ENCODE measurements at regions not wholly inside any gene's neighbourhood (a gene's known extent, or its start where the extent isn't known, plus 50 kb on each side); places are given as distances from the start of the nearest gene placed in this dataset.

DNA sequence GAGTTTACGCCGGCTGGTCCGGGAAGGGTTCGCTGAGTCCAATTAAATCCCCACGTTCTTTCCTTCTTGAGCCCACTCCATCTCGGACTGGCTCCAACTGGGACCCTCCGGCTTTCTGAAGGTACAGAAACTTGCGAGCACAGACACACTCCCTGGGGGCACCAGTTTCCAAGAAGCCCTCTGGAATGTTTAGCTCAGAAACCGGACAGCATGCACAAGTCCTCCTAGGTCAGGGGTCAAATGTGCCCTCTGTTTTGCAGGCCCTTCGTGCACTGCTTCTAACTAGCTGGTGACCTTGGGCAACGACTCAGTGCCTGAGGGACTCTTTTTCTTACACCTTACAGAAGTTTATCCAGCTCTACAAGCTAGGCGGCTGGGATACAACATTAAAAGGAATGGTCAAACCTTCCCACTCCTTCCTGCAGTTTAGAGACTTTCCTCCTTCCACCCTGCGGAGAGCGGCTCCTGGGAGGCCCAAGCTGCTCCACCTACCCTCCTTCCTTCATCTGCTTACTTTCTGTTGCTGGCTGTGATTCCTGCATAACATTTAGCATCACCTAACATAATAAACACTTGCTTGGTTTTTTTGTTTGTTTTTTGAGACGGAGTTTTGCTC is 275.5 kb downstream of the BCOR start:
- peaks cover 20% of the 10 kb centered on the region for H3K4me1 Mint-ChIP-seq (ENCODE audit: low read depth)
- peaks cover 35% of the 10 kb centered on the region for H3K27me3 Mint-ChIP-seq
- no peak overlapping the region for H3K27ac Mint-ChIP-seq
- H3K4me3 Mint-ChIP-seq (ENCODE audit: low read depth) = peak overlapping the region; percentile 49
- no peaks in the 10 kb centered on the region for H3K9me3 Mint-ChIP-seq (ENCODE audit: low read depth)
- no peak for DNase-seq (ENCODE audit: low spot score, unreplicated experiment)
- TF ChIP-seq, protein P1, sequence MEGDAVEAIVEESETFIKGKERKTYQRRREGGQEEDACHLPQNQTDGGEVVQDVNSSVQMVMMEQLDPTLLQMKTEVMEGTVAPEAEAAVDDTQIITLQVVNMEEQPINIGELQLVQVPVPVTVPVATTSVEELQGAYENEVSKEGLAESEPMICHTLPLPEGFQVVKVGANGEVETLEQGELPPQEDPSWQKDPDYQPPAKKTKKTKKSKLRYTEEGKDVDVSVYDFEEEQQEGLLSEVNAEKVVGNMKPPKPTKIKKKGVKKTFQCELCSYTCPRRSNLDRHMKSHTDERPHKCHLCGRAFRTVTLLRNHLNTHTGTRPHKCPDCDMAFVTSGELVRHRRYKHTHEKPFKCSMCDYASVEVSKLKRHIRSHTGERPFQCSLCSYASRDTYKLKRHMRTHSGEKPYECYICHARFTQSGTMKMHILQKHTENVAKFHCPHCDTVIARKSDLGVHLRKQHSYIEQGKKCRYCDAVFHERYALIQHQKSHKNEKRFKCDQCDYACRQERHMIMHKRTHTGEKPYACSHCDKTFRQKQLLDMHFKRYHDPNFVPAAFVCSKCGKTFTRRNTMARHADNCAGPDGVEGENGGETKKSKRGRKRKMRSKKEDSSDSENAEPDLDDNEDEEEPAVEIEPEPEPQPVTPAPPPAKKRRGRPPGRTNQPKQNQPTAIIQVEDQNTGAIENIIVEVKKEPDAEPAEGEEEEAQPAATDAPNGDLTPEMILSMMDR (IDR thresholded peaks at IDR 0.05; ENCODE audit: unreplicated experiment) = no peak
- H3K36me3 Mint-ChIP-seq (ENCODE audit: insufficient read depth) = no peaks in the 10 kb centered on the region

DNA sequence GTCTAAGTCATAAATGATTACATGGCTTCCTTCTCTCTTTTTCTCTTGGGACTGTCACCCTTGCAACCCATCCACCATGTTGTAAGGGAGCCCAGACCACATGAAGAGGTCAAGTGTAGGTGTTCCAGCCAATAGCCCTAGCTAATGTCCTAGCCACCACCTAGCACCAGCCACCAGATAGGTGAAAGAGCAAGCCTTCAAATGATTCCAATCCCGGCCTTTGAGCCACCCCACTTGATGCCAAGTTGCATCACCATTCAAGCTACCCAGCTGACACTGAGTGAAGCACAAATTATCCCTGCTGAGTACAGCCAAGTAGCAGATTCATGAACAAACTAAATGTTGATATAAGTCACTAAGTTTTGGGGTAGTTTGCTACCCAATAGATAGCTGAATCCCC is 274.3 kb downstream of the BCOR start:
- H3K9me3 Mint-ChIP-seq (ENCODE audit: low read depth) = no peaks in the 10 kb centered on the region
- no peak overlapping the region for H3K27ac Mint-ChIP-seq
- no peak overlapping the region for H3K4me3 Mint-ChIP-seq (ENCODE audit: low read depth)
- TF ChIP-seq, protein P1 (IDR thresholded peaks at IDR 0.05; ENCODE audit: unreplicated experiment) = no peak
- peaks cover 22% of the 10 kb centered on the region for H3K4me1 Mint-ChIP-seq (ENCODE audit: low read depth)
- no peak for DNase-seq (ENCODE audit: low spot score, unreplicated experiment)
- peaks cover 23% of the 10 kb centered on the region for H3K27me3 Mint-ChIP-seq
- H3K36me3 Mint-ChIP-seq (ENCODE audit: insufficient read depth) = no peaks in the 10 kb centered on the region

DNA sequence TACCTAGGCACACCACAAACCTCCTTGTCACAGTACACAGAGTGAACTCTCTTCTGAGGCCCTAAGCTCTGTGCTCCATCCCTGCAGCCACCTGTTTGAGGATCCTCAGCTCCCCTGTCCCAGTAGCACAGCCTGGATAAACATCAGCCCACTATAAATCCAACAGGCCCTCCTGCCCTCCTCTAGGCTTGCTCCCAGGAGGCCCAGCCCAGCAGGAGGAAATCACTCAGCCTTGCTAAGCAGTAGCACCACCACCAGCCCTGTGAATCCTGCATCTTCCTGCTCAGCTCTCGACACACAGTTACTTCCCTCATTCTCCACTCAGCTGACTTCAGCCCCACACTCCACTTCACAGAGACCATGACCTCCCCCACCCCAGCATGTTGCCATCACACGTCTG is 273.9 kb downstream of the BCOR start:
- peaks cover 21% of the 10 kb centered on the region for H3K27me3 Mint-ChIP-seq
- DNase-seq (ENCODE audit: low spot score, unreplicated experiment) = no peak
- peaks cover 22% of the 10 kb centered on the region for H3K4me1 Mint-ChIP-seq (ENCODE audit: low read depth)
- TF ChIP-seq, protein P1 (IDR thresholded peaks at IDR 0.05; ENCODE audit: unreplicated experiment) = no peak
- H3K4me3 Mint-ChIP-seq (ENCODE audit: low read depth) = no peak overlapping the region
- H3K27ac Mint-ChIP-seq = no peak overlapping the region
- H3K9me3 Mint-ChIP-seq (ENCODE audit: low read depth) = no peaks in the 10 kb centered on the region
- no peaks in the 10 kb centered on the region for H3K36me3 Mint-ChIP-seq (ENCODE audit: insufficient read depth)

DNA sequence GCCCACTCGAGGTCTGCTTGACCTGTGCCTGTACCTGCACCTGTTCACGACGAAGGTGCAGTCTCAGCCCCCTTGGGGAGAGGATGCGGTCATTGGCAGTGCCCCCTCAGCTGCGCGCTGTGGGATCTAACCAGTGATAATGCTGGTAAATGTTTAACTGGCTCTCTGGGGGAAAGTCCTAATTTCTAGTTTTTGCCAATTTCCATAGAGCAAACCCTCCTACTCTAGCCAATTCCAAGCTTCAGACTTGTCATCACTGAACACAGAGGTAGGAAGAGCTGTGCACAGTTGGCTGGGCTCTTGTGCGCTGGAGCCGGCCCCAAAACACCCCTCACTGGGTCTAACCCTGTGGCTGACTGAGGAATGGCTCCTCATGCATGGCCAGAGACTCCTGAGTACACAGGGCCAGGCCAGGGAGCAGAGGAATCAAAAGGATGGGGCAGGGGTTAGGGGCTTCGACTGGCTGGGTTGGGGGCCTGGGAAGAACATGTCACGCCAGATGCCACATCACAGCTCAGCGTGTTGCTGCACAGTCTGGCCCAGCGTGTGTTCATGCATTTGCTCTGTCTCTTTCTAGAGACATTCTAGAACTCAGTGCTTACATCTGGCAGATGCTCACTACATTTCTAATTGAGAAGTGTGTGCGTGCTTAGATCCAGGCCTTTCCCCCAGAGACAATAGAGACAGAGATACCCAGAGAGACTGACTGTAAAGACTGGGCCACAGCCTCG is 270.8 kb downstream of the BCOR start:
- TF ChIP-seq, protein P1 (IDR thresholded peaks at IDR 0.05; ENCODE audit: unreplicated experiment) = no peak
- Mint-ChIP-seq H3K9me3 (ENCODE audit: low read depth) (no peaks in the 10 kb centered on the region), H3K4me3 (ENCODE audit: low read depth) (peak overlapping the region; percentile 21)

DNA sequence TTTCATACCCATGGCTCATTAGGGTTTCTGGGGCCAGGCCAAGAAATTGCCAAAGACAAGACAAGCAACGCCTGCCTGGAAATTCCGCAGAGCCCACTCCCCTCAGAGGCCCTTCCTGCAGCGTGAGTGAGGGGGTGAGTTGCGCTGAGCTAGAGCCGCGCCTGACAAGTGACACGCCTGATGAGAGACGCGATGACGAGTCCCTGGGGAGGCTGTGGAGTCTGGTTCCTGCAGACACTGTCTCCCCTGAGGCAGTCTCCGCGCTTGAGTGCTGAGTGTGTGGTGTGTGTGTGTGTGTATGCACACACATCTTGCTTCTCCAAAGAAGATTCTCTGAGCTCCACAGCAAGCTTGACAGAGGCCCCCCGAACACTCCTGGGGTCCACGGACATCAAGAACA is 269.8 kb downstream of the BCOR start:
- no peaks in the 10 kb centered on the region for H3K9me3 Mint-ChIP-seq (ENCODE audit: low read depth)
- H3K36me3 Mint-ChIP-seq (ENCODE audit: insufficient read depth) = no peaks in the 10 kb centered on the region
- DNase-seq (ENCODE audit: low spot score, unreplicated experiment) = no peak
- TF ChIP-seq, protein P1 (IDR thresholded peaks at IDR 0.05; ENCODE audit: unreplicated experiment) = no peak
- H3K27ac Mint-ChIP-seq = no peak overlapping the region
- H3K4me1 Mint-ChIP-seq (ENCODE audit: low read depth) = peaks cover 34% of the 10 kb centered on the region
- peaks cover 8% of the 10 kb centered on the region for H3K27me3 Mint-ChIP-seq
- no peak overlapping the region for H3K4me3 Mint-ChIP-seq (ENCODE audit: low read depth)

More for the DNA sequence above, 270.8 kb downstream of the BCOR start:
- DNase-seq (ENCODE audit: low spot score, unreplicated experiment) = no peak
- Mint-ChIP-seq H3K36me3 (ENCODE audit: insufficient read depth) (no peaks in the 10 kb centered on the region), H3K27me3 (peaks cover 8% of the 10 kb centered on the region), H3K4me1 (ENCODE audit: low read depth) (peaks cover 34% of the 10 kb centered on the region), H3K27ac (peak overlapping the region; percentile 8)
